PC-3 (cell line): ENCODE measurements at regions not wholly inside any gene's neighbourhood (a gene's known extent, or its start where the extent isn't known, plus 50 kb on each side); places are given as distances from the start of the nearest gene placed in this dataset.

Source experiments
- ATAC-seq: fragments of 200-7000 bp; cut with Tn5 transposase; 2 replicates; pipeline ENCODE4 v1.9.1; 2020; ENCODE audit warnings: mild to moderate bottlenecking, moderate library complexity
- BruUV-seq: library from RNA; stranded (reverse); fragments of 400-500 nt; replicated peaks from 2 replicates; lab custom pipeline; 2021; lab: Mats Ljungman, UMichigan
- CTCF ChIA-PET: fragments of 300-600 bp; sonication (Branson Sonifier 250); formaldehyde crosslinking; loops from one replicate; lab custom pipeline; 2022; ENCODE audit warnings: antibody characterized with exemption; lab: Charles Lee
- POLR2A ChIA-PET: fragments of 300-600 bp; sonication (Branson Sonifier 250); formaldehyde crosslinking; loops from one replicate; lab custom pipeline; 2022; ENCODE audit warnings: antibody characterized with exemption; ENCODE audit not compliant: unreplicated experiment; lab: Charles Lee
- DNase-seq: peaks from one replicate; pipeline ENCODE4 v3.0.0-alpha.2; 2015
- H2AFZ ChIP-seq: fragments of 300-600 bp; sonication (generic); 2 replicates; pipeline ENCODE4 v1.6.0; 2016; ENCODE audit warnings: antibody characterized with exemption, low read length
- H3F3A ChIP-seq: fragments of 300-600 bp; sonication (generic); one replicate; pipeline ENCODE4 v1.6.0; 2017; ENCODE audit warnings: antibody characterized with exemption, low read length, control low read depth, mild to moderate bottlenecking; ENCODE audit not compliant: unreplicated experiment
- H3K27ac ChIP-seq: fragments of 300-600 bp; sonication (generic); 2 replicates; pipeline ENCODE4 v1.5.1; 2016; ENCODE audit warnings: mild to moderate bottlenecking, low read length
- H3K27me3 ChIP-seq: fragments of 300-600 bp; sonication (generic); 2 replicates; pipeline ENCODE4 v1.6.1; 2016; ENCODE audit warnings: low read length, mixed read lengths
- H3K36me3 ChIP-seq: fragments of 300-600 bp; sonication (generic); 2 replicates; pipeline ENCODE4 v1.6.1; 2016; ENCODE audit warnings: low read depth, mixed run types, low read length, mixed read lengths
- H3K4me1 ChIP-seq: fragments of 300-600 bp; sonication (generic); 2 replicates; pipeline ENCODE4 v1.5.1; 2016; ENCODE audit warnings: low read length; ENCODE audit not compliant: insufficient read depth
- H3K4me2 ChIP-seq: fragments of 300-600 bp; sonication (generic); 2 replicates; pipeline ENCODE4 v1.6.0; 2016; ENCODE audit warnings: low read length
- H3K4me3 ChIP-seq: fragments of 300-600 bp; sonication (generic); 2 replicates; pipeline ENCODE4 v1.5.1; 2016; ENCODE audit warnings: mild to moderate bottlenecking, low read length, mixed read lengths
- H3K79me2 ChIP-seq: fragments of 300-600 bp; sonication (generic); 2 replicates; pipeline ENCODE4 v1.6.1; 2017; ENCODE audit warnings: low read length, mixed read lengths
- H3K9ac ChIP-seq: fragments of 300-600 bp; sonication (generic); 2 replicates; pipeline ENCODE4 v1.6.0; 2016; ENCODE audit warnings: mild to moderate bottlenecking, low read length
- H3K9me2 ChIP-seq: fragments of 300-600 bp; sonication (generic); replicated peaks from 2 replicates; pipeline ENCODE4 v1.6.1; 2016; ENCODE audit warnings: mixed run types, low read length, mixed read lengths
- H3K9me3 ChIP-seq: fragments of 300-600 bp; sonication (generic); 2 replicates; pipeline ENCODE4 v1.6.1; 2016; ENCODE audit warnings: low read length, mixed read lengths
- H4K20me1 ChIP-seq: fragments of 300-600 bp; sonication (generic); 2 replicates; pipeline ENCODE4 v1.6.1; 2016; ENCODE audit warnings: low read length, mixed read lengths
- EZH2 ChIP-seq: fragments of 300-600 bp; sonication (generic); IDR thresholded peaks from one replicate; pipeline ENCODE4 v1.6.1; 2017; ENCODE audit warnings: antibody characterized with exemption, mild to moderate bottlenecking, low read length; ENCODE audit not compliant: unreplicated experiment
- EZH2phosphoT487 ChIP-seq: fragments of 300-600 bp; sonication (generic); IDR thresholded peaks from 2 replicates; pipeline ENCODE4 v1.6.1; 2018; ENCODE audit warnings: mild to moderate bottlenecking, antibody characterized with exemption, low read length, borderline replicate concordance
- intact Hi-C: fragments of 100-400 bp; cut with micrococcal nuclease; formaldehyde crosslinking; loops from 2 replicates; pipeline ENCODE4 v1.9.0; 2023
- TF ChIP-seq, protein P1 (sequence below): fragments of 300-600 bp; sonication (generic); conservative IDR thresholded peaks from 2 replicates; pipeline ENCODE4 v1.5.1; 2017; ENCODE audit warnings: antibody characterized with exemption, low read depth, mild to moderate bottlenecking, low read length

DNA sequence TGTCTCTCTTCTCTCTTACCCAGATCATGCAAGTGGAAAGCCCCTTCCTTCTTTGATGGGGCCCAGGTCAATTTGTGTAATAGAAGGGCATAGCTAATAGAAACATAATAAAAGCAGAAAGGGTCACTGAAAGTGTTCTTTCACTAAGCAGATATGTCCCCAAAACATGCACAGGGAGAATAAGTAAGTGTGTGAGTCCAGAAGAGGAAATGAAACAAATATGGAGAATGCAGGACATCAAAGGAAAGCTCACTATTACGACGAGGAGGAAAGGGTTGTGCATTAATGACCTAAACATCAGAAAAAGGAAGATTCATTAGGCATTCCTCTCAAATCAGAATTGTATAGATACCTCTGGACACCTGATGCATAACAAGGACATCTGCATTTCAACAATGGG is 81.4 kb upstream of the SMYD2 start:
- no peak overlapping the region for H3K4me3 ChIP-seq
- H3K9ac ChIP-seq = no peak overlapping the region
- intact Hi-C loops = no loop called here
- peaks cover 78% of the 10 kb centered on the region for H3K27me3 ChIP-seq
- no peak overlapping the region for H3K4me2 ChIP-seq
- H4K20me1 ChIP-seq = no peaks in the 10 kb centered on the region
- H3K36me3 ChIP-seq = no peaks in the 10 kb centered on the region
- ChIA-PET CTCF (no interaction called here), POLR2A (no interaction called here)
- no peak for TF ChIP-seq EZH2
- H2AFZ ChIP-seq = no peak overlapping the region
- no peaks in the 10 kb centered on the region for H3F3A ChIP-seq
- no peaks in the 10 kb centered on the region for H3K4me1 ChIP-seq
- no TSS peak for BruUV-seq
- no peak overlapping the region for H3K27ac ChIP-seq
- ATAC-seq (no peak), DNase-seq (no peak)
- no peaks in the 10 kb centered on the region for H3K9me2 ChIP-seq
- no peaks in the 10 kb centered on the region for H3K9me3 ChIP-seq
- H3K79me2 ChIP-seq = no peaks in the 10 kb centered on the region

DNA sequence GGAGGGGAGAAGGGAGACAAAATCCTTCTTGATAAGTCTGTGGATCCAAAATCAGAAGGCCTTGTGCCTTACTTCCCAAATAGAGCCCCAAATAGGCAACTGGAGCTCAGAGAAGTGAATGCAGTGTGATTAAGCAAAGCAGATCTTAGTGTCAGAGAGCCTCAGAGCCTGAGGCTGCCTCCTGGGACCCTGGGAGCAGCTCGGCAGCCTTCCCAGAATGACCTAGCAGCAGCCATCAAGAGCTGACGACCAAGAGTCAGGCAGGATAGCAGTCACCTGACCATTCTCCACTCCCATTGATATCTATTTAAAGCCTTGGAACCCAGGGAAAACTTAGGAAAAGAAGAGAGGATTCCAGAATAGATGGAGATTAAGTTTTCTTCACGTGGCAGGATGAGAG is 78.0 kb upstream of the SMYD2 start:
- POLR2A ChIA-PET = no interaction called here
- no peaks in the 10 kb centered on the region for H4K20me1 ChIP-seq
- H3K27ac ChIP-seq = no peak overlapping the region
- ATAC-seq (no peak), DNase-seq (no peak)
- H3K4me1 ChIP-seq = no peaks in the 10 kb centered on the region
- no peaks in the 10 kb centered on the region for H3K9me3 ChIP-seq
- BruUV-seq = no TSS peak
- TF ChIP-seq, protein P1, sequence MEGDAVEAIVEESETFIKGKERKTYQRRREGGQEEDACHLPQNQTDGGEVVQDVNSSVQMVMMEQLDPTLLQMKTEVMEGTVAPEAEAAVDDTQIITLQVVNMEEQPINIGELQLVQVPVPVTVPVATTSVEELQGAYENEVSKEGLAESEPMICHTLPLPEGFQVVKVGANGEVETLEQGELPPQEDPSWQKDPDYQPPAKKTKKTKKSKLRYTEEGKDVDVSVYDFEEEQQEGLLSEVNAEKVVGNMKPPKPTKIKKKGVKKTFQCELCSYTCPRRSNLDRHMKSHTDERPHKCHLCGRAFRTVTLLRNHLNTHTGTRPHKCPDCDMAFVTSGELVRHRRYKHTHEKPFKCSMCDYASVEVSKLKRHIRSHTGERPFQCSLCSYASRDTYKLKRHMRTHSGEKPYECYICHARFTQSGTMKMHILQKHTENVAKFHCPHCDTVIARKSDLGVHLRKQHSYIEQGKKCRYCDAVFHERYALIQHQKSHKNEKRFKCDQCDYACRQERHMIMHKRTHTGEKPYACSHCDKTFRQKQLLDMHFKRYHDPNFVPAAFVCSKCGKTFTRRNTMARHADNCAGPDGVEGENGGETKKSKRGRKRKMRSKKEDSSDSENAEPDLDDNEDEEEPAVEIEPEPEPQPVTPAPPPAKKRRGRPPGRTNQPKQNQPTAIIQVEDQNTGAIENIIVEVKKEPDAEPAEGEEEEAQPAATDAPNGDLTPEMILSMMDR = no peak
- TF ChIP-seq EZH2phosphoT487 = no peak
- no peak overlapping the region for H3K4me3 ChIP-seq
- H3K27me3 ChIP-seq = peaks cover 50% of the 10 kb centered on the region
- intact Hi-C loops = no loop called here
- CTCF ChIA-PET = no interaction called here
- H3K9ac ChIP-seq = no peak overlapping the region
- H3K4me2 ChIP-seq = no peak overlapping the region
- H2AFZ ChIP-seq = no peak overlapping the region
- H3F3A ChIP-seq = no peaks in the 10 kb centered on the region
- H3K79me2 ChIP-seq = no peaks in the 10 kb centered on the region
- no peaks in the 10 kb centered on the region for H3K9me2 ChIP-seq
- no peaks in the 10 kb centered on the region for H3K36me3 ChIP-seq

DNA sequence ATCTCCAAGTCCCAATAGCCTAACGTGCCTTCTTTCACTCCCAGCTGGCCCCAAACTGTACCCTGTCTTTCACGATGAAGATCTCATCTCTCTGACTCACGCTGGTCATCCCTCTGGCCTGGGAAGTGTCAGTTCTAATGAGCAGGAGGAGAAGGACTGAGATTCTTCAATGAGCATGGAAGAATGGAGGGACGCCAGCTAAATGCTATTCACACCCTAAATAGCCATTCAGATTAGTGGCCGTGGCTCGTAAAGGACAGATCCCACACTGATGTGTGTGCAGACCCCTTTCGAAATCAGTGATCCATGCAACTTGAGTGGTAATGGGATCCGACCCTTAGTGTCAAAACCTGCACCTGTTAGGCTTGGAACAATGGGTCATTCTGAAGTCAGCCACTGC is 75.9 kb upstream of the SMYD2 start:
- Histone ChIP-seq H3F3A (no peaks in the 10 kb centered on the region), H3K9me2 (no peaks in the 10 kb centered on the region), H3K27ac (no peak overlapping the region), H3K4me1 (no peaks in the 10 kb centered on the region), H3K79me2 (no peaks in the 10 kb centered on the region), H3K36me3 (no peaks in the 10 kb centered on the region), H3K9ac (no peak overlapping the region), H2AFZ (no peak overlapping the region), H3K27me3 (peaks cover 30% of the 10 kb centered on the region), H3K9me3 (no peaks in the 10 kb centered on the region), H3K4me2 (no peak overlapping the region), H4K20me1 (no peaks in the 10 kb centered on the region), H3K4me3 (no peak overlapping the region)
- no TSS peak for BruUV-seq
- ATAC-seq (no peak), DNase-seq (no peak)
- TF ChIP-seq EZH2phosphoT487 (no peak), EZH2 (no peak)
- TF ChIP-seq, protein P1 = no peak
- intact Hi-C loops = no loop called here
- POLR2A ChIA-PET = no interaction called here
- CTCF ChIA-PET = no interaction called here
